ENCODE measurements at regions not wholly inside any gene's neighbourhood (a gene's known extent, or its start where the extent isn't known, plus 50 kb on each side); places are given as distances from the start of the nearest gene placed in this dataset.
"Not testable (repeated sequence)": the region's sequence is repeated elsewhere in the genome, so short reads cannot be mapped to it uniquely, and the experiment has no call there.

- H3K9me3 ChIP-seq; H3K36me3 ChIP-seq; H3K4me1 ChIP-seq; H3K4me3 ChIP-seq; DNase-seq (ENCODE audit: low spot score in 2 of 2); H3K27ac ChIP-seq; H3K27me3 ChIP-seq: not testable (repeated sequence)
- WGBS, result 68% methylated on average over 2 of the region's 4 CpGs
These were observed 294.7 kb upstream of the TEKT4 start for GRCh38 chr2:94576486-94576885.

- WGBS, result 68% methylated on average over 9 of the region's 10 CpGs
- not testable (repeated sequence) for H3K4me1 ChIP-seq
These were observed 294.1 kb upstream of the TEKT4 start for GRCh38 chr2:94577160-94577559.

GRCh38 chr2:94579221-94579620, 292.0 kb upstream of the TEKT4 start:
- H3K4me1 ChIP-seq; H3K27me3 ChIP-seq; DNase-seq (ENCODE audit: low spot score in 2 of 2); H3K36me3 ChIP-seq; H3K27ac ChIP-seq; H3K4me3 ChIP-seq; H3K9me3 ChIP-seq: not testable (repeated sequence)
- WGBS, result 88% methylated on average over 6 of the region's 6 CpGs

More at GRCh38 chr2:94577160-94577559, 294.1 kb upstream of the TEKT4 start:
- not testable (repeated sequence) for H3K4me3 ChIP-seq; H3K36me3 ChIP-seq; H3K27ac ChIP-seq; H3K9me3 ChIP-seq; H3K27me3 ChIP-seq; DNase-seq (ENCODE audit: low spot score in 2 of 2)

- DNase-seq (ENCODE audit: low spot score in 2 of 2); H3K27ac ChIP-seq; H3K27me3 ChIP-seq; H3K9me3 ChIP-seq; H3K4me1 ChIP-seq; H3K4me3 ChIP-seq; H3K36me3 ChIP-seq: not testable (repeated sequence)
- 74% methylated on average over 8 of the region's 8 CpGs for WGBS
These were observed 288.0 kb upstream of the TEKT4 start for GRCh38 chr2:94583081-94583723.

- not testable (repeated sequence) for H3K27me3 ChIP-seq; H3K4me3 ChIP-seq; H3K9me3 ChIP-seq; DNase-seq (ENCODE audit: low spot score in 2 of 2); H3K27ac ChIP-seq; H3K36me3 ChIP-seq; H3K4me1 ChIP-seq
- no CpG with 5 or more reads among the region's 1 CpG for WGBS
These were observed 286.7 kb upstream of the TEKT4 start for GRCh38 chr2:94584569-94584968.

- H3K36me3 ChIP-seq; DNase-seq (ENCODE audit: low spot score in 2 of 2); H3K27ac ChIP-seq; H3K4me3 ChIP-seq; H3K9me3 ChIP-seq; H3K4me1 ChIP-seq; H3K27me3 ChIP-seq: not testable (repeated sequence)
- 67% methylated on average over 7 of the region's 14 CpGs for WGBS
These were observed 284.9 kb upstream of the TEKT4 start for GRCh38 chr2:94586032-94586982.

GRCh38 chr2:94587042-94587441, 284.2 kb upstream of the TEKT4 start:
- 80% methylated on average over 8 of the region's 9 CpGs for WGBS
- not testable (repeated sequence) for DNase-seq (ENCODE audit: low spot score in 2 of 2); H3K4me3 ChIP-seq; H3K27ac ChIP-seq; H3K36me3 ChIP-seq; H3K4me1 ChIP-seq; H3K9me3 ChIP-seq; H3K27me3 ChIP-seq

- WGBS, result 78% methylated on average over 10 of the region's 12 CpGs
- not testable (repeated sequence) for H3K9me3 ChIP-seq, H3K27me3 ChIP-seq
These were observed 277.0 kb upstream of the TEKT4 start for GRCh38 chr2:94594019-94594836.

GRCh38 chr2:94595956-94596355, 275.3 kb upstream of the TEKT4 start:
- H3K27ac ChIP-seq; H3K9me3 ChIP-seq; DNase-seq (ENCODE audit: low spot score in 2 of 2); H3K4me1 ChIP-seq; H3K36me3 ChIP-seq; H3K4me3 ChIP-seq; H3K27me3 ChIP-seq: not testable (repeated sequence)
- 73% methylated on average over 6 of the region's 6 CpGs for WGBS

More at GRCh38 chr2:94594019-94594836, 277.0 kb upstream of the TEKT4 start:
- DNase-seq (ENCODE audit: low spot score in 2 of 2); H3K36me3 ChIP-seq; H3K4me1 ChIP-seq; H3K27ac ChIP-seq; H3K4me3 ChIP-seq: not testable (repeated sequence)

GRCh38 chr2:94598075-94598713, 273.0 kb upstream of the TEKT4 start:
- not testable (repeated sequence) for H3K27me3 ChIP-seq; H3K4me3 ChIP-seq; H3K27ac ChIP-seq; DNase-seq (ENCODE audit: low spot score in 2 of 2); H3K36me3 ChIP-seq; H3K9me3 ChIP-seq; H3K4me1 ChIP-seq
- 51% methylated on average over 4 of the region's 9 CpGs for WGBS

- not testable (repeated sequence) for DNase-seq (ENCODE audit: low spot score in 2 of 2); H3K4me1 ChIP-seq; H3K9me3 ChIP-seq; H3K27me3 ChIP-seq; H3K36me3 ChIP-seq; H3K4me3 ChIP-seq; H3K27ac ChIP-seq
- 85% methylated on average over 3 of the region's 4 CpGs for WGBS
These were observed 270.3 kb upstream of the TEKT4 start for GRCh38 chr2:94600929-94601328.

Measured in suprapubic skin (tissue), 4 donors.